ENCODE measurements at regions not wholly inside any gene's neighbourhood (a gene's known extent, or its start where the extent isn't known, plus 50 kb on each side); places are given as distances from the start of the nearest gene placed in this dataset.

DNA sequence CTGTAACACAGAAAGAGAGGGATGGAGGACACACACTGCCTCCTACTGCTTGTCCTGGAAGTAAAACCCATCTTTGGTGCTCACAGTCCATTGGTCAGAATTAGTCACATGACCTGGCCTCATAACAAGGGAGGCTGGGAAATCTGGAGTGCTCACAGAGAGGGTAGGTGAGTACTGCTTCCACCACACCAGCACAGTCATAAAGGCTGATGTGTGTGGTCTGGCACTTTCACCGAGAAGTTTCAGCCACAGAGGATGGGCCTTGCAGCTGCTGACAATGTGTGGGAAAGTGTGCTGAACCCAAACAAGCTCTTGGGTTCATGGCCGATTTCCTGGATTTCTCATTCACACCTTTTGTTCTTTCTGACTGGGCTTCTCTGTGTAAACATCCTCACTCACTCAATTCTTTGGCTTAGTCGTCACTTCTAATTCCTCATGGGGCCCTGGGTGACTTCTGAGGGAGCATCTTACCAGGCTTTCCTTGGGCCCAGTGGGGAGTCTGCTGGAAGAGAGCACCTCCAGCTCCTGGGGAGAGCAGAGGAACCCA, 100.7 kb downstream of the ASB7 start:
- Histone ChIP-seq H3K9ac (ENCODE audit: low read length in 2 of 2) (no peak overlapping the region), H3K4me3 (ENCODE audit: low read length in 2 of 2) (no peak overlapping the region), H3K27me3 (ENCODE audit: control insufficient read depth in 1 of 2, insufficient read depth in 2 of 2, low read length in 2 of 2) (peaks cover 0 to 3% of the 10 kb centered on the region in 2 donors), H3K27ac (ENCODE audit: low read length) (no peak overlapping the region), H3K4me1 (ENCODE audit: control insufficient read depth, insufficient read depth, low read length) (no peaks in the 10 kb centered on the region), H3K36me3 (ENCODE audit: control insufficient read depth in 2 of 2, insufficient read depth in 2 of 2, low read length in 2 of 2) (no peaks in the 10 kb centered on the region), H3K9me3 (ENCODE audit: control insufficient read depth in 2 of 2, low read length in 2 of 2) (peaks cover 0 to 3% of the 10 kb centered on the region in 2 donors)

DNA sequence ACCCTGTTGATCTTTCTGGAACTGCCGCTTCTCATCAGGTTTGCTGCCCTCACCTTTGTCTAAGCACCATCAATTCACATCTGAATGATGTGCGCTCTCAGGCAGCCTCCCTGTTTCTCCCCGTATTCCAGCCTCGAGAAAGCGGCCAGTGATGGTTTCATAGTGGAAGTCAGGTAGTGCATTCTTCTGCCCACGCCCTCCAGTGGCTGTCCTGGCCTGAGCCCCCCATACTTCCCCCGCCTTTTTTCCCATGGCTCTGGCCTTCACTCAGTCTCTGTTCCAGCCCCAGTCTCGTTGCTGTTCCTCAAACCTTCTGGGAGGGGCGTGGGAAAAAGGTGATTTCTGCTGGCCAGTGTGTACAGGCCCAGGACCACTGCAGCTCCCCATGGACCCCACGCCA, 101.3 kb downstream of the ASB7 start:
- Histone ChIP-seq H3K9me3 (ENCODE audit: control insufficient read depth in 2 of 2, low read length in 2 of 2) (peaks cover 0 to 3% of the 10 kb centered on the region in 2 donors), H3K4me3 (ENCODE audit: low read length in 2 of 2) (no peak overlapping the region), H3K27me3 (ENCODE audit: control insufficient read depth in 1 of 2, insufficient read depth in 2 of 2, low read length in 2 of 2) (peaks cover 0 to 3% of the 10 kb centered on the region in 2 donors), H3K4me1 (ENCODE audit: control insufficient read depth, insufficient read depth, low read length) (no peaks in the 10 kb centered on the region), H3K9ac (ENCODE audit: low read length in 2 of 2) (no peak overlapping the region), H3K27ac (ENCODE audit: low read length) (no peak overlapping the region), H3K36me3 (ENCODE audit: control insufficient read depth in 2 of 2, insufficient read depth in 2 of 2, low read length in 2 of 2) (no peaks in the 10 kb centered on the region)

DNA sequence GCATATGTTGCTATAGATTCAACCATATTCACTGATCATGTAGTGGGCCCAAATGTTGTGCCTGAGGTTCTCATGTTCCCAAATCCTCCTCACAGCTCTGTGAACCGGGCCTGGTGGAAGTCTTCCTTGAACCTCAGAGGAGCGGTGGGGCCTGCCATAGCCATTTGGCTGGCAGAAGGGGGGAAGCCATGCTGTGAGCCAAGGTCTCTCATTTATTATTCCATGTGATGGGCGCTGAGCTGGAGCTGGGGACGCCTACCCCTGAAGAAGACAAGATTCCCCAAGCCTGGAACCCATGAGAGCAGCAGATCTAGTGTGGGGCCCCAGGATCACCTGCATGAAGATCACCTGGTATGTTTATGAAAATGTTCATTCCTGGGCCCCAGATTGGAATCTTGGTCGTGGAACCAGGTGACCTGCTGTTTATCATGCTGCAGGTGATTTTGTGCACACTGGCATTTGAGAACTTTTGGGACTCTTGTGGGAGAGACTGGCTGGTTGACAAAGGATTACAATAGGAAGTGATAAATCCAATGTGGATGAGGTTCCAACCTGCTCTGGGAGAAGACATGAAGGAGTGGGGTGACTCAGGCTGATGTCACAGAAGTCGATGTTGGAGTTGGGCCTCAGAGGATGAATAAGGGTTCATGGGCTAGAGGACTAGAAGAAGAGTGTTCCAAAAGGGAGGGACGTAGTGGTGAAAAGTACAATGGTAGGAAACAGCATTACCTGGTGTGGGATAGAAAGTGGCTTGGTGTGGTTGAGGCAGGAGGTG, 102.1 kb downstream of the ASB7 start:
- no peak overlapping the region for H3K9ac ChIP-seq (ENCODE audit: low read length in 2 of 2)

DNA sequence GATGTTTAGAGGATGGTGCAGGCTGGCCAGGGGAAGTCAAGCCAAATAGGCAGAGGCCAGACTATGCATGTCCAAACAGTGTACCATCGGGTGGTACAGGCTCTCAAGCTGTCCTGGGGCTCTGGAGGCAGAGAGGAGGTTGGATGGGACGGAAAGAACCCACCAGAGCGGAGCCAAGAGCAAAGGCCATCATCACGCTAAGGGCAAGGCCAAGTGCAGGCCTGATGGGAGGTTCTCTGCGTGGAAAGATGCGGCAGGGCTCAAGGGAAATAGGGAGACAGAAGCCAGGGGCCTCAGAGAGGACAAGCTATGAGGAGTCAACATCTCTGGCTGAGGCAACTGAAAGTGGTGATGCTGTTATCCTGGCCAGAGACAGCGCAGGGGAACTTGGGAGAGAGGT, 102.7 kb downstream of the ASB7 start:
- Histone ChIP-seq H3K4me1 (ENCODE audit: control insufficient read depth, insufficient read depth, low read length) (no peaks in the 10 kb centered on the region), H3K36me3 (ENCODE audit: control insufficient read depth in 2 of 2, insufficient read depth in 2 of 2, low read length in 2 of 2) (no peaks in the 10 kb centered on the region), H3K4me3 (ENCODE audit: low read length in 2 of 2) (no peak overlapping the region), H3K27ac (ENCODE audit: low read length) (no peak overlapping the region), H3K27me3 (ENCODE audit: control insufficient read depth in 1 of 2, insufficient read depth in 2 of 2, low read length in 2 of 2) (peaks cover 0 to 3% of the 10 kb centered on the region in 2 donors), H3K9me3 (ENCODE audit: control insufficient read depth in 2 of 2, low read length in 2 of 2) (peaks cover 0 to 3% of the 10 kb centered on the region in 2 donors), H3K9ac (ENCODE audit: low read length in 2 of 2) (no peak overlapping the region)

More for the DNA sequence above, 102.1 kb downstream of the ASB7 start:
- H3K27ac ChIP-seq (ENCODE audit: low read length) = no peak overlapping the region
- H3K36me3 ChIP-seq (ENCODE audit: control insufficient read depth in 2 of 2, insufficient read depth in 2 of 2, low read length in 2 of 2) = no peaks in the 10 kb centered on the region
- peaks cover 0 to 3% of the 10 kb centered on the region in 2 donors for H3K9me3 ChIP-seq (ENCODE audit: control insufficient read depth in 2 of 2, low read length in 2 of 2)
- H3K4me1 ChIP-seq (ENCODE audit: control insufficient read depth, insufficient read depth, low read length) = no peaks in the 10 kb centered on the region
- no peak overlapping the region for H3K4me3 ChIP-seq (ENCODE audit: low read length in 2 of 2)
- H3K27me3 ChIP-seq (ENCODE audit: control insufficient read depth in 1 of 2, insufficient read depth in 2 of 2, low read length in 2 of 2) = peaks cover 0 to 3% of the 10 kb centered on the region in 2 donors

DNA sequence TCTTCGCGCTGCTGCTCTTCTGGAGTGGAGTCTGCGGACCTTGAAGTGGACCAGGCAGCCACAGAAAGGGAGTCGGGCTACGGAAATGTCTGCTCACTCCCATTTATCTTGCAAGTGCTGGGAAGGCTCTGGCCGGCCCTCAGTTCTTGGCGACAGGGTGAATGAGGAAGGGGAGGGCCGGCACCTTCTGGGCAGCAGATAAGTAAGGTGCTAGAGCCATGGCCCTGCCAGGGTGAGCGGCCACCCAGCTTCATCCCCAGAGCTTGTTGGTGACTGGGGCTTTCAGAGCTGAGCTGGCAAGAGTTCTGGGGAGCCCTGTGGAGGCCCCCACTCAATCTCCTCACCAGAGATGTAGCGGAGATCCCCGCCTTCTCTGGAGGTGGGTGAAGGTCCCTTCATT, 103.5 kb downstream of the ASB7 start:
- Histone ChIP-seq H3K4me1 (ENCODE audit: control insufficient read depth, insufficient read depth, low read length) (no peaks in the 10 kb centered on the region), H3K4me3 (ENCODE audit: low read length in 2 of 2) (no peak overlapping the region), H3K9me3 (ENCODE audit: control insufficient read depth in 2 of 2, low read length in 2 of 2) (peaks cover 0 to 3% of the 10 kb centered on the region in 2 donors), H3K27ac (ENCODE audit: low read length) (no peak overlapping the region), H3K27me3 (ENCODE audit: control insufficient read depth in 1 of 2, insufficient read depth in 2 of 2, low read length in 2 of 2) (peaks cover 0 to 3% of the 10 kb centered on the region in 2 donors), H3K9ac (ENCODE audit: low read length in 2 of 2) (no peak overlapping the region), H3K36me3 (ENCODE audit: control insufficient read depth in 2 of 2, insufficient read depth in 2 of 2, low read length in 2 of 2) (no peaks in the 10 kb centered on the region)

DNA sequence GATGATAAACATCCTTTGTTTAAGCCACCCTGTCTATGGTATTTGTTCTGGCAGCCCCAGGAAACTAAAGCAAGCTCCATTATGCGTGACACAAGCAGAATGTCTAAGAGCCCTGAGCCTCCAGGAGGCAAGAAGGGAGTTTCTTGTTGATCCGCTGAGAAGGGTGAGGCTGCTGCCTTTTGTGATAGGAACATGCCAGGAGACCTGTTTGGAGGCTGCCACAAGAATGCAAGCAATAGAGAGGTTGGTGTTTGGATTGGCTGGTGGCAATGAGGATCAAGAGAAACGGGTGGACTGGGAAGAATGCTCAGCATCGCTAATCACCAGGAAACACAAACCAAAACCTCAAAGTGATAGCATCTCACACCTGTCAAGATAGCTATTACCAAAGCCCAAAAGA, 104.8 kb downstream of the ASB7 start:
- Histone ChIP-seq H3K36me3 (ENCODE audit: control insufficient read depth in 2 of 2, insufficient read depth in 2 of 2, low read length in 2 of 2) (no peaks in the 10 kb centered on the region), H3K4me3 (ENCODE audit: low read length in 2 of 2) (no peak overlapping the region), H3K27ac (ENCODE audit: low read length) (no peak overlapping the region), H3K4me1 (ENCODE audit: control insufficient read depth, insufficient read depth, low read length) (peaks cover 9% of the 10 kb centered on the region), H3K27me3 (ENCODE audit: control insufficient read depth in 1 of 2, insufficient read depth in 2 of 2, low read length in 2 of 2) (peaks cover 0 to 3% of the 10 kb centered on the region in 2 donors), H3K9ac (ENCODE audit: low read length in 2 of 2) (no peak overlapping the region), H3K9me3 (ENCODE audit: control insufficient read depth in 2 of 2, low read length in 2 of 2) (peaks cover 0 to 3% of the 10 kb centered on the region in 2 donors)

DNA sequence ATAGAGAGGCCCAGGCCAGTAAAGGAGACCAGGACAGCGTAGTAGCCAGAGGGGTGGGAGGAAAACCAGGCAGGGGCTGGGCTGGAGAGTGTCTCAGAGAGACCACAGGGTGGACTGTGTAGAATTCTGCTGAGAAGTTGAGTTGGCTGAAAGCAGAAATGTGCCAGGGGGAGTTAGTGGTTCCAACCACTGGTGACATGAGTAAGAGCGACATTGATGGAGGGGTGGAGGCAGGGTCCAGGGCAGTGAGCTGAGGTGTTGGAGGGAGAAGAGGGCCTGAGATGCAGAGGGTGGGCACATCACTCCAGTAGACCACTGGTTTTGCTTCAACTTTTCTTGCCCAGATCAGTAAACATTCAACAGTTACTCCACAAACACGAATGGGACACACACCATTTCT, 106.5 kb downstream of the ASB7 start:
- peaks cover 0 to 2% of the 10 kb centered on the region in 2 donors for H3K27me3 ChIP-seq (ENCODE audit: control insufficient read depth in 1 of 2, insufficient read depth in 2 of 2, low read length in 2 of 2)
- H3K9ac ChIP-seq (ENCODE audit: low read length in 2 of 2) = no peak overlapping the region
- H3K4me1 ChIP-seq (ENCODE audit: control insufficient read depth, insufficient read depth, low read length) = peaks cover 9% of the 10 kb centered on the region
- H3K36me3 ChIP-seq (ENCODE audit: control insufficient read depth in 2 of 2, insufficient read depth in 2 of 2, low read length in 2 of 2) = no peaks in the 10 kb centered on the region
- no peak overlapping the region for H3K4me3 ChIP-seq (ENCODE audit: low read length in 2 of 2)
- H3K9me3 ChIP-seq (ENCODE audit: control insufficient read depth in 2 of 2, low read length in 2 of 2) = no peaks in the 10 kb centered on the region
- H3K27ac ChIP-seq (ENCODE audit: low read length) = no peak overlapping the region

DNA sequence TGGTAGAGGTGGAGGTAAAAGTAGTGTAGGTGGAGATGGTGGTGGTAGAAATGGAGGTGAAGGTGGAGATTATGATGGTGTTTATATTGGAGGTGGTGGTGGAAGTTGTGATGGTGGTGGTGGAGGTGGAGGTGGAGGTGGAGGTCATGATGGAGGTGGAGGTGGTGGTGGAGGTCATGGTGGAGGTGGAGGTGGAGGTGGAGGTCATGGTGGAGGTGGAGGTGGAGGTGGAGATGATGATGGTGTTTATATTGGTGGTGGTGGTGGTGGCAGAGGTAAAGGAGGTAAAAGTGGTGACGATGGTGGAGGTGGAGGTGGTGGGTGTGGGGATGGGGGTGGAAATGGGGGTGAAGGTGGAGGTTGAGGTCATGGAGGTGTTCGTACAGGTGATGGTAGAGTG, 107.8 kb downstream of the ASB7 start:
- no peak overlapping the region for H3K9ac ChIP-seq (ENCODE audit: low read length in 2 of 2)
- no peaks in the 10 kb centered on the region for H3K9me3 ChIP-seq (ENCODE audit: control insufficient read depth in 2 of 2, low read length in 2 of 2)
- H3K4me1 ChIP-seq (ENCODE audit: control insufficient read depth, insufficient read depth, low read length) = peaks cover 9% of the 10 kb centered on the region
- no peak overlapping the region for H3K4me3 ChIP-seq (ENCODE audit: low read length in 2 of 2)
- no peaks in the 10 kb centered on the region for H3K36me3 ChIP-seq (ENCODE audit: control insufficient read depth in 2 of 2, insufficient read depth in 2 of 2, low read length in 2 of 2)
- no peaks in the 10 kb centered on the region for H3K27me3 ChIP-seq (ENCODE audit: control insufficient read depth in 1 of 2, insufficient read depth in 2 of 2, low read length in 2 of 2)
- no peak overlapping the region for H3K27ac ChIP-seq (ENCODE audit: low read length)

DNA sequence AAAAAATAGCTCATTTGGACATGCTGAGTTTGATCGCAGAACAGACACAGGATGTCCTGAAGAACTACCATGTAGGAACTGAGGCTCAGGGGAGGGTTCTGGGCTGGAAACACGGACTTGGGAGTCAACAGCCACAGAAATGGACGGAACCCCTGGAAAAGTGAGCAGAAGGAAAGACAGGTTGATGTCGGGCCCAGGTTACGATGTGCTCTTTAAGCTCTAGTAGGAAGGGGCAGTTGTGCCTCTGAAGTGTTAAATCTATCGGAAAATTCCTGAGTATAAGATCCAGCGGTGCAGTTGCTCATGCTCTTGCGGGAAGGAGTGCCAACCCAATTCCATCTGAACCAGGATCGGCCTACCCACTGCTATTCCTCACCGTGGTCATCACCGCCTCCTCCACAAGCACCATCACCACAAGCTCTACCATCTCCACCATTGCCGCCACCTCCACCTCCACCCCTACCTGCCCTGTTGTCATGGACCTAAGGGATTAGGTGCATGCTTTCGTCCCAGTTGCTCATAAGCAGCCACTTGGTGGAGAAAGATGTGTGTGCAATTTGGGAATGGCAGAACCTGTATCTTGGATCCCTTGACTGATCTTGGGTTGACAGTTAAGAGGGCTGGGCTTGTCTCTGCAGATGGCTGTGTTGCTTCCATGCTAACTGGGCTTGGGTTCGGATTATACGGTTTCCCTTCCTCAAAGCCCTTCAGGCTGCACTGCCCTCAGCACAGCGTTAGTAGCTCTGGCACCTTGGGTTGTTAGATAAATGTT, 108.5 kb downstream of the ASB7 start:
- no peaks in the 10 kb centered on the region for H3K36me3 ChIP-seq (ENCODE audit: control insufficient read depth in 2 of 2, insufficient read depth in 2 of 2, low read length in 2 of 2)
- H3K9me3 ChIP-seq (ENCODE audit: control insufficient read depth in 2 of 2, low read length in 2 of 2) = no peaks in the 10 kb centered on the region
- no peak overlapping the region for H3K9ac ChIP-seq (ENCODE audit: low read length in 2 of 2)
- no peaks in the 10 kb centered on the region for H3K27me3 ChIP-seq (ENCODE audit: control insufficient read depth in 1 of 2, insufficient read depth in 2 of 2, low read length in 2 of 2)
- no peak overlapping the region for H3K27ac ChIP-seq (ENCODE audit: low read length)
- H3K4me1 ChIP-seq (ENCODE audit: control insufficient read depth, insufficient read depth, low read length) = peaks cover 9% of the 10 kb centered on the region
- H3K4me3 ChIP-seq (ENCODE audit: low read length in 2 of 2) = no peak overlapping the region

DNA sequence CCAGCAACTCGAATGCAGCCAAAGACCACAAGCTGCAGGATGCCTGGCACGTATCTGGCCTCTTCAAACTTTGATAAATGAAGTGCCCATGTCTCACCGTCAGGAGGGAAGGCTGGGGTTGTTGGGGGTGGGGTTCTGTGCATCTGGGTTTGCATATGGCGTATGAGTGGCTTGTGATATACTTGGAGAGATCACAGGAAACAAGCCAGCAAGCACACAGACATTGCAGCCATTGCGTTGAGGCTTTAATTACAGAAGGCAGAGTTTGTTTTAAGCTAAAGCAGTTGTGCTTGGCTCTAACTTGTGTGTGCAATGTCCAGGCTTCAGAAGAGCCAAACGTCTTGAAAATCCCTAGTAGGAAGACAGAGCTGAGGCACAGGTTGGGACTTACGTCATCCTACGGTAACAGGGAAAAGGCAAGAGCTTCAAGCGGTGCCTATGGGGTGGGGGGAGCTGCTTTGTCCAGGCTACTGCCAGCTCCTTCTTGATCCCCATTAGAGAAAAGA, 109.2 kb downstream of the ASB7 start:
- H3K4me3 ChIP-seq (ENCODE audit: low read length in 2 of 2) = no peak overlapping the region
- H3K27me3 ChIP-seq (ENCODE audit: control insufficient read depth in 1 of 2, insufficient read depth in 2 of 2, low read length in 2 of 2) = no peaks in the 10 kb centered on the region
- H3K4me1 ChIP-seq (ENCODE audit: control insufficient read depth, insufficient read depth, low read length) = peaks cover 9% of the 10 kb centered on the region
- H3K27ac ChIP-seq (ENCODE audit: low read length) = no peak overlapping the region
- H3K36me3 ChIP-seq (ENCODE audit: control insufficient read depth in 2 of 2, insufficient read depth in 2 of 2, low read length in 2 of 2) = no peaks in the 10 kb centered on the region
- no peaks in the 10 kb centered on the region for H3K9me3 ChIP-seq (ENCODE audit: control insufficient read depth in 2 of 2, low read length in 2 of 2)
- H3K9ac ChIP-seq (ENCODE audit: low read length in 2 of 2) = no peak overlapping the region
